ENCODE measurements at regions not wholly inside any gene's neighbourhood (a gene's known extent, or its start where the extent isn't known, plus 50 kb on each side); places are given as distances from the start of the nearest gene placed in this dataset.

- H2AFZ ChIP-seq (ENCODE audit: low read length): no peak overlapping the region
- DNase-seq (ENCODE audit: low read depth in 2 of 2): no peak
- H3K4me2 ChIP-seq (ENCODE audit: extremely low read depth, insufficient read depth, low read length): no peak overlapping the region
- H3K4me3 ChIP-seq (replicated peaks in 1 of 4; ENCODE audit: control extremely low read depth in 1 of 4, insufficient read depth in 1 of 4, low read depth in 3 of 4, low read length in 4 of 4): no peak overlapping the region
- H4K20me1 ChIP-seq (ENCODE audit: control insufficient read depth, extremely low read depth, insufficient read depth, low read length): no peaks in the 10 kb centered on the region
- H3K9me3 ChIP-seq (ENCODE audit: control insufficient read depth, insufficient read depth, low read depth, low read length): no peaks in the 10 kb centered on the region
- no peaks in the 10 kb centered on the region for H3K36me3 ChIP-seq (ENCODE audit: control insufficient read depth, insufficient read depth, low read length)
- no peak for TF ChIP-seq EZH2 (IDR thresholded peaks at IDR 0.05; ENCODE audit: low read length, missing control alignments)
- TF ChIP-seq CTCF (conservative IDR thresholded peaks at IDR 0.05 in 1 of 2, IDR thresholded peaks at IDR 0.05 in 1 of 2; ENCODE audit: low read depth in 1 of 2, low read length in 2 of 2): no peak
- no peaks in the 10 kb centered on the region for H3K27me3 ChIP-seq (ENCODE audit: control insufficient read depth, insufficient read depth, low read length)
- H3K9ac ChIP-seq (ENCODE audit: insufficient read depth, low read length): no peak overlapping the region
- H3K27ac ChIP-seq (ENCODE audit: insufficient read depth, low read length): no peak overlapping the region
- H3K79me2 ChIP-seq (ENCODE audit: control insufficient read depth, insufficient read depth, low read length): no peaks in the 10 kb centered on the region
- no peaks in the 10 kb centered on the region for H3K4me1 ChIP-seq (ENCODE audit: control insufficient read depth, extremely low read depth, insufficient read depth, low read length)
Observed at GRCh38 chr12:118586433-118586832, 210.1 kb downstream of the SUDS3 start.

- no peaks in the 10 kb centered on the region for H3K27me3 ChIP-seq (ENCODE audit: control insufficient read depth, insufficient read depth, low read length)
- H3K79me2 ChIP-seq (ENCODE audit: control insufficient read depth, insufficient read depth, low read length): no peaks in the 10 kb centered on the region
- no peak overlapping the region for H3K27ac ChIP-seq (ENCODE audit: insufficient read depth, low read length)
- H3K9me3 ChIP-seq (ENCODE audit: control insufficient read depth, insufficient read depth, low read depth, low read length): no peaks in the 10 kb centered on the region
- no peak overlapping the region for H3K4me2 ChIP-seq (ENCODE audit: extremely low read depth, insufficient read depth, low read length)
- H3K9ac ChIP-seq (ENCODE audit: insufficient read depth, low read length): no peak overlapping the region
- no peak overlapping the region for H3K4me3 ChIP-seq (replicated peaks in 1 of 4; ENCODE audit: control extremely low read depth in 1 of 4, insufficient read depth in 1 of 4, low read depth in 3 of 4, low read length in 4 of 4)
- no peaks in the 10 kb centered on the region for H4K20me1 ChIP-seq (ENCODE audit: control insufficient read depth, extremely low read depth, insufficient read depth, low read length)
- no peak for TF ChIP-seq EZH2 (IDR thresholded peaks at IDR 0.05; ENCODE audit: low read length, missing control alignments)
- TF ChIP-seq CTCF (conservative IDR thresholded peaks at IDR 0.05 in 1 of 2, IDR thresholded peaks at IDR 0.05 in 1 of 2; ENCODE audit: low read depth in 1 of 2, low read length in 2 of 2): no peak
- no peaks in the 10 kb centered on the region for H3K4me1 ChIP-seq (ENCODE audit: control insufficient read depth, extremely low read depth, insufficient read depth, low read length)
- no peak for DNase-seq (ENCODE audit: low read depth in 2 of 2)
- H3K36me3 ChIP-seq (ENCODE audit: control insufficient read depth, insufficient read depth, low read length): no peaks in the 10 kb centered on the region
- H2AFZ ChIP-seq (ENCODE audit: low read length): no peak overlapping the region
Observed at GRCh38 chr12:118589162-118589561, 212.8 kb downstream of the SUDS3 start.

GRCh38 chr12:118590406-118591150 lies 214.2 kb downstream of the SUDS3 start:
- Histone ChIP-seq H3K9me3 (ENCODE audit: control insufficient read depth, insufficient read depth, low read depth, low read length) (no peaks in the 10 kb centered on the region), H3K27me3 (ENCODE audit: control insufficient read depth, insufficient read depth, low read length) (no peaks in the 10 kb centered on the region), H3K4me2 (ENCODE audit: extremely low read depth, insufficient read depth, low read length) (no peak overlapping the region), H3K4me1 (ENCODE audit: control insufficient read depth, extremely low read depth, insufficient read depth, low read length) (no peaks in the 10 kb centered on the region), H2AFZ (ENCODE audit: low read length) (no peak overlapping the region), H3K4me3 (replicated peaks in 1 of 4; ENCODE audit: control extremely low read depth in 1 of 4, insufficient read depth in 1 of 4, low read depth in 3 of 4, low read length in 4 of 4) (no peak overlapping the region), H3K79me2 (ENCODE audit: control insufficient read depth, insufficient read depth, low read length) (no peaks in the 10 kb centered on the region), H4K20me1 (ENCODE audit: control insufficient read depth, extremely low read depth, insufficient read depth, low read length) (no peaks in the 10 kb centered on the region), H3K36me3 (ENCODE audit: control insufficient read depth, insufficient read depth, low read length) (no peaks in the 10 kb centered on the region), H3K9ac (ENCODE audit: insufficient read depth, low read length) (no peak overlapping the region), H3K27ac (ENCODE audit: insufficient read depth, low read length) (no peak overlapping the region)
- DNase-seq (ENCODE audit: low read depth in 2 of 2): no peak
- no peak for TF ChIP-seq EZH2 (IDR thresholded peaks at IDR 0.05; ENCODE audit: low read length, missing control alignments)
- TF ChIP-seq CTCF (conservative IDR thresholded peaks at IDR 0.05 in 1 of 2, IDR thresholded peaks at IDR 0.05 in 1 of 2; ENCODE audit: low read depth in 1 of 2, low read length in 2 of 2): no peak
